H9 (cell line): ENCODE measurements at regions not wholly inside any gene's neighbourhood (a gene's known extent, or its start where the extent isn't known, plus 50 kb on each side); places are given as distances from the start of the nearest gene placed in this dataset.

Source experiments
- DNase-seq: peaks from one replicate; pipeline ENCODE4 v3.0.0-alpha.2; 2017
- H2AFZ ChIP-seq: one replicate; pipeline ENCODE4 v1.6.1; 2013; ENCODE audit warnings: mild to moderate bottlenecking, low read length, control low read depth, moderate library complexity
- H2AK5ac ChIP-seq: 2 replicates; pipeline ENCODE4 v1.6.1; 2013; ENCODE audit warnings: low read length, control low read depth, mixed read lengths; ENCODE audit not compliant: insufficient read length
- H2BK120ac ChIP-seq: one replicate; pipeline ENCODE4 v1.6.1; 2013; ENCODE audit warnings: low read depth, mild to moderate bottlenecking, low read length, control low read depth, inconsistent platforms; ENCODE audit not compliant: poor library complexity, severe bottlenecking
- H2BK12ac ChIP-seq: 2 replicates; pipeline ENCODE4 v1.6.1; 2013; ENCODE audit warnings: low read length, control low read depth, mixed read lengths, low read depth; ENCODE audit not compliant: insufficient read length
- H2BK15ac ChIP-seq: 2 replicates; pipeline ENCODE4 v1.6.1; 2013; ENCODE audit warnings: low read depth, low read length, control low read depth
- H2BK20ac ChIP-seq: one replicate; pipeline ENCODE4 v1.6.1; 2013; ENCODE audit warnings: low read depth, mild to moderate bottlenecking, low read length, control low read depth, inconsistent platforms; ENCODE audit not compliant: poor library complexity, severe bottlenecking
- H2BK5ac ChIP-seq: 2 replicates; pipeline ENCODE4 v1.6.1; 2013; ENCODE audit warnings: low read length, control low read depth, mixed read lengths; ENCODE audit not compliant: insufficient read length
- H3K14ac ChIP-seq: 2 replicates; pipeline ENCODE4 v1.6.1; 2013; ENCODE audit warnings: low read length, control low read depth; ENCODE audit not compliant: insufficient read depth
- H3K18ac ChIP-seq: 2 replicates; pipeline ENCODE4 v1.6.1; 2013; ENCODE audit warnings: low read depth, mild to moderate bottlenecking, mixed read lengths, low read length, control low read depth; ENCODE audit not compliant: insufficient read length
- H3K23ac ChIP-seq: 2 replicates; pipeline ENCODE4 v1.6.1; 2013; ENCODE audit warnings: low read length, control low read depth, mixed read lengths, low read depth; ENCODE audit not compliant: insufficient read length
- H3K23me2 ChIP-seq: 2 replicates; pipeline ENCODE4 v1.6.1; 2013; ENCODE audit warnings: low read depth, mild to moderate bottlenecking, mixed read lengths, low read length, control low read depth; ENCODE audit not compliant: insufficient read length, poor library complexity, severe bottlenecking
- H3K27ac ChIP-seq: 2 replicates; pipeline ENCODE4 v1.5.1; 2013; ENCODE audit warnings: low read length, control low read depth, mixed read lengths, low read depth; ENCODE audit not compliant: insufficient read length
- H3K27me3 ChIP-seq: 2 replicates; pipeline ENCODE4 v1.6.1; 2013; ENCODE audit warnings: low read length, control low read depth, inconsistent platforms; ENCODE audit not compliant: insufficient read depth
- H3K4ac ChIP-seq: 2 replicates; pipeline ENCODE4 v1.6.1; 2013; ENCODE audit warnings: low read depth, mild to moderate bottlenecking, control low read depth, inconsistent platforms, low read length, moderate library complexity
- H3K4me1 ChIP-seq: 2 replicates; pipeline ENCODE4 v1.6.1; 2013; ENCODE audit warnings: low read length, control low read depth, inconsistent platforms; ENCODE audit not compliant: insufficient read depth
- H3K4me2 ChIP-seq: 2 replicates; pipeline ENCODE4 v1.6.1; 2013; ENCODE audit warnings: low read length, control low read depth, mixed read lengths; ENCODE audit not compliant: insufficient read length, insufficient read depth
- H3K56ac ChIP-seq: 2 replicates; pipeline ENCODE4 v1.6.1; 2013; ENCODE audit warnings: low read depth, mild to moderate bottlenecking, mixed read lengths, low read length, control low read depth; ENCODE audit not compliant: insufficient read length
- H3K79me1 ChIP-seq: 2 replicates; pipeline ENCODE4 v1.6.1; 2013; ENCODE audit warnings: low read depth, mild to moderate bottlenecking, moderate library complexity, low read length, control low read depth, inconsistent platforms; ENCODE audit not compliant: insufficient read depth, poor library complexity, severe bottlenecking
- H3K79me2 ChIP-seq: 2 replicates; pipeline ENCODE4 v1.6.1; 2013; ENCODE audit warnings: low read length, control low read depth, inconsistent platforms; ENCODE audit not compliant: insufficient read depth
- H3K9ac ChIP-seq: 2 replicates; pipeline ENCODE4 v1.6.1; 2013; ENCODE audit warnings: low read length, control low read depth, mixed read lengths; ENCODE audit not compliant: insufficient read length; ENCODE audit errors: extremely low read depth
- H3K9me3 ChIP-seq: one replicate; pipeline ENCODE4 v1.6.1; 2013; ENCODE audit warnings: low read depth, low read length, inconsistent platforms; ENCODE audit not compliant: control insufficient read depth
- H3T11ph ChIP-seq: one replicate; pipeline ENCODE4 v1.6.1; 2013; ENCODE audit warnings: mild to moderate bottlenecking, low read length, control low read depth, inconsistent platforms
- H4K20me1 ChIP-seq: one replicate; pipeline ENCODE4 v1.6.1; 2013; ENCODE audit not compliant: control insufficient read depth, insufficient read length, insufficient read depth
- H4K5ac ChIP-seq: 2 replicates; pipeline ENCODE4 v1.6.1; 2013; ENCODE audit warnings: low read depth, mild to moderate bottlenecking, mixed read lengths, low read length, control low read depth; ENCODE audit not compliant: insufficient read length
- H4K8ac ChIP-seq: replicated peaks from 2 replicates; pipeline ENCODE4 v1.6.1; 2013; ENCODE audit warnings: low read length, control low read depth, mixed read lengths, low read depth; ENCODE audit not compliant: insufficient read length
- H4K91ac ChIP-seq: 2 replicates; pipeline ENCODE4 v1.6.1; 2013; ENCODE audit warnings: low read depth, mild to moderate bottlenecking, moderate library complexity, mixed read lengths, low read length, control low read depth; ENCODE audit not compliant: insufficient read length
- H3K27ac Mint-ChIP-seq, 3 experiments: 2 replicates in 2 of 3; 3 replicates in 1 of 3; pipeline ENCODE4 v1.8.0; 2020 to 2021; ENCODE audit warnings: mixed read lengths in 3 of 3, mild to moderate bottlenecking in 1 of 3, moderate library complexity in 1 of 3
- H3K27me3 Mint-ChIP-seq: 2 replicates; pipeline ENCODE4 v1.8.0; 2021; ENCODE audit warnings: low read depth, mild to moderate bottlenecking, moderate library complexity, mixed read lengths
- H3K36me3 Mint-ChIP-seq, 3 experiments: 2 replicates in 2 of 3; 3 replicates in 1 of 3; pipeline ENCODE4 v1.8.0; 2020 to 2021; ENCODE audit warnings: low read depth in 3 of 3, mixed read lengths in 3 of 3; ENCODE audit not compliant: insufficient read depth in 1 of 3
- H3K4me1 Mint-ChIP-seq, 2 experiments: 2 replicates each; pipeline ENCODE4 v1.8.0; 2020; ENCODE audit warnings: mixed read lengths in 2 of 2
- H3K4me3 Mint-ChIP-seq, 2 experiments: 2 replicates in 1 of 2; 3 replicates in 1 of 2; pipeline ENCODE4 v1.8.0; 2020 to 2021; ENCODE audit warnings: mild to moderate bottlenecking in 2 of 2, mixed read lengths in 2 of 2, moderate library complexity in 1 of 2
- H3K9me3 Mint-ChIP-seq, 2 experiments: 2 replicates in 1 of 2; 3 replicates in 1 of 2; pipeline ENCODE4 v1.8.0; 2020; ENCODE audit warnings: mild to moderate bottlenecking in 2 of 2, mixed read lengths in 2 of 2, moderate library complexity in 1 of 2
- CTCF ChIP-seq: fragments of 200-600 bp; sonication (generic); conservative IDR thresholded peaks from 3 replicates; pipeline ENCODE4 v1.8.0; 2021; ENCODE audit warnings: antibody characterized with exemption, mild to moderate bottlenecking
- WGBS: extraction: QIAGEN DNeasy Blood & Tissue Kit; methylation state at CpG from one replicate; pipeline ENCODE4 v1.1.7; 2013; ENCODE audit warnings: missing lambda C conversion rate, low lambda C conversion rate, mixed read lengths; ENCODE audit not compliant: insufficient read length; ENCODE audit errors: extremely low coverage; 5-methylcytosine and 5-hydroxymethylcytosine counted together

GRCh38 chr4:68735106-68735505 is 64.7 kb upstream of the UGT2B15 start:
- Histone ChIP-seq H3K9ac (no peak overlapping the region), H4K8ac (no peak overlapping the region), H4K5ac (no peak overlapping the region), H3T11ph (no peak overlapping the region), H2BK120ac (no peak overlapping the region), H2AK5ac (no peak overlapping the region), H3K79me1 (no peaks in the 10 kb centered on the region), H3K23ac (no peak overlapping the region), H3K14ac (no peak overlapping the region), H3K4ac (no peak overlapping the region), H3K56ac (no peak overlapping the region), H3K27me3 (no peaks in the 10 kb centered on the region), H3K23me2 (no peaks in the 10 kb centered on the region), H2BK15ac (no peak overlapping the region), H3K27ac (no peak overlapping the region), H3K4me2 (no peak overlapping the region), H2BK12ac (no peak overlapping the region), H3K4me1 (no peaks in the 10 kb centered on the region), H2BK5ac (no peak overlapping the region), H3K79me2 (no peaks in the 10 kb centered on the region), H4K91ac (no peak overlapping the region), H2BK20ac (no peak overlapping the region), H3K9me3 (no peaks in the 10 kb centered on the region), H3K18ac (no peak overlapping the region), H2AFZ (no peak overlapping the region), H4K20me1 (no peaks in the 10 kb centered on the region)
- peaks cover 2 to 6% of the 10 kb centered on the region in 2 experiments; a peak in 3 of 5 replicates for H3K9me3 Mint-ChIP-seq
- WGBS: no CpG with 5 or more reads among the region's 1 CpG
- H3K4me1 Mint-ChIP-seq: peaks cover 7 to 11% of the 10 kb centered on the region in 2 experiments; a peak in 3 of 4 replicates
- no peaks in the 10 kb centered on the region for H3K27me3 Mint-ChIP-seq
- peaks cover 0 to 7% (median 6%) of the 10 kb centered on the region in 3 experiments; a peak in 5 of 7 replicates for H3K36me3 Mint-ChIP-seq
- no peak for DNase-seq
- H3K4me3 Mint-ChIP-seq: no peak overlapping the region
- H3K27ac Mint-ChIP-seq: no peak overlapping the region; a peak in 1 of 7 replicates
- TF ChIP-seq CTCF: no peak
